VCaP (cell line): ENCODE measurements at regions not wholly inside any gene's neighbourhood (a gene's known extent, or its start where the extent isn't known, plus 50 kb on each side); places are given as distances from the start of the nearest gene placed in this dataset.
"Not testable (repeated sequence)": the region's sequence is repeated elsewhere in the genome, so short reads cannot be mapped to it uniquely, and the experiment has no call there.

Experiments used
- H3K27ac ChIP-seq: fragments of 450-650 bp; 2 replicates; pipeline ENCODE4 v1.5.1; 2017
- CTCF ChIP-seq: fragments of 450-650 bp; conservative IDR thresholded peaks from 2 replicates; pipeline ENCODE4 v1.5.1; 2017; ENCODE audit warnings: mild to moderate bottlenecking, moderate library complexity

- no peak overlapping the region for H3K27ac ChIP-seq
- no peak for TF ChIP-seq CTCF
These were observed 69.6 kb downstream of the TFAP2C start for GRCh38 chr20:56698749-56699148.

GRCh38 chr20:56702931-56703840 lies 74.1 kb downstream of the TFAP2C start:
- no peak overlapping the region for H3K27ac ChIP-seq
- TF ChIP-seq CTCF, result no peak

- no peak for TF ChIP-seq CTCF
- no peak overlapping the region for H3K27ac ChIP-seq
These were observed 77.8 kb downstream of the TFAP2C start for GRCh38 chr20:56706867-56707360.

- H3K27ac ChIP-seq, result no peak overlapping the region
- no peak for TF ChIP-seq CTCF
These were observed 79.9 kb downstream of the TFAP2C start for GRCh38 chr20:56708991-56709390.

- H3K27ac ChIP-seq, result no peak overlapping the region
These were observed 81.0 kb downstream of the TFAP2C start for GRCh38 chr20:56710125-56710524.

GRCh38 chr20:56710577-56710976 lies 81.5 kb downstream of the TFAP2C start:
- not testable (repeated sequence) for H3K27ac ChIP-seq

More at GRCh38 chr20:56710125-56710524, 81.0 kb downstream of the TFAP2C start:
- TF ChIP-seq CTCF, result no peak

GRCh38 chr20:56711018-56711417 lies 81.9 kb downstream of the TFAP2C start:
- H3K27ac ChIP-seq, result no peak overlapping the region
- TF ChIP-seq CTCF, result no peak

- no peak for TF ChIP-seq CTCF
These were observed 86.2 kb downstream of the TFAP2C start for GRCh38 chr20:56715309-56715708.

More at GRCh38 chr20:56715309-56715708, 86.2 kb downstream of the TFAP2C start:
- H3K27ac ChIP-seq, result no peak overlapping the region
